GM23338 (cell line): ENCODE measurements at regions not wholly inside any gene's neighbourhood (a gene's known extent, or its start where the extent isn't known, plus 50 kb on each side); places are given as distances from the start of the nearest gene placed in this dataset.

ENCODE experiments used
- ATAC-seq: fragments of 200-7000 bp; cut with Tn5 transposase; 3 replicates; pipeline ENCODE4 v1.9.1; 2020
- DNase-seq: peaks from one replicate; pipeline ENCODE4 v3.0.0-alpha.2; 2015; ENCODE audit warnings: low spot score
- H2AFZ ChIP-seq: fragments of 200-600 bp; sonication (generic); 2 replicates; pipeline ENCODE4 v1.8.0; 2016; ENCODE audit warnings: antibody characterized with exemption, mild to moderate bottlenecking, moderate library complexity
- H3F3A ChIP-seq: fragments of 200-600 bp; sonication (generic); replicated peaks from 2 replicates; pipeline ENCODE4 v1.8.0; 2017; ENCODE audit warnings: antibody characterized with exemption, mixed run types, low read depth
- H3K27ac ChIP-seq: fragments of 200-600 bp; sonication (generic); 2 replicates; pipeline ENCODE4 v1.6.1; 2016; ENCODE audit warnings: low read depth
- H3K27me3 ChIP-seq: fragments of 200-600 bp; sonication (generic); 2 replicates; pipeline ENCODE4 v1.8.0; 2016; ENCODE audit warnings: mild to moderate bottlenecking, mixed run types, moderate library complexity; ENCODE audit not compliant: insufficient read depth
- H3K36me3 ChIP-seq: fragments of 200-600 bp; sonication (generic); 2 replicates; pipeline ENCODE4 v1.8.0; 2016; ENCODE audit warnings: mild to moderate bottlenecking; ENCODE audit not compliant: insufficient read depth
- H3K4me1 ChIP-seq: fragments of 200-600 bp; sonication (generic); 2 replicates; pipeline ENCODE4 v1.8.0; 2016; ENCODE audit warnings: mild to moderate bottlenecking, moderate library complexity; ENCODE audit not compliant: insufficient read depth
- H3K4me2 ChIP-seq: fragments of 200-600 bp; sonication (generic); 2 replicates; pipeline ENCODE4 v1.7.1; 2017; ENCODE audit warnings: mixed run types
- H3K4me3 ChIP-seq: fragments of 200-600 bp; sonication (generic); 2 replicates; pipeline ENCODE4 v1.6.1; 2016; ENCODE audit warnings: mixed run types
- H3K79me2 ChIP-seq: fragments of 200-600 bp; sonication (generic); replicated peaks from 2 replicates; pipeline ENCODE4 v1.8.0; 2017; ENCODE audit warnings: mild to moderate bottlenecking; ENCODE audit not compliant: insufficient read depth
- H3K9me2 ChIP-seq: fragments of 200-600 bp; sonication (generic); 2 replicates; pipeline ENCODE4 v1.8.0; 2017; ENCODE audit not compliant: insufficient read depth
- H4K20me1 ChIP-seq: fragments of 200-600 bp; sonication (generic); replicated peaks from 2 replicates; pipeline ENCODE4 v1.8.0; 2017; ENCODE audit warnings: mild to moderate bottlenecking; ENCODE audit not compliant: insufficient read depth
- H3K27ac Mint-ChIP-seq: 2 replicates; pipeline ENCODE4 v1.8.0; 2020; ENCODE audit warnings: inconsistent platforms, mild to moderate bottlenecking, moderate library complexity, mixed read lengths
- H3K27me3 Mint-ChIP-seq: 3 replicates; pipeline ENCODE4 v1.8.0; 2022; ENCODE audit warnings: low read depth, mild to moderate bottlenecking, moderate library complexity, mixed read lengths, inconsistent platforms; ENCODE audit not compliant: insufficient read depth, poor library complexity
- H3K36me3 Mint-ChIP-seq: 3 replicates; pipeline ENCODE4 v1.8.0; 2021; ENCODE audit warnings: low read depth, mild to moderate bottlenecking, inconsistent platforms, moderate library complexity, mixed read lengths
- H3K4me1 Mint-ChIP-seq: 3 replicates; pipeline ENCODE4 v1.8.0; 2020; ENCODE audit warnings: mild to moderate bottlenecking, inconsistent platforms, mixed read lengths
- H3K4me3 Mint-ChIP-seq: 3 replicates; pipeline ENCODE4 v1.8.0; 2021; ENCODE audit warnings: moderate library complexity, mild to moderate bottlenecking, inconsistent platforms, mixed read lengths
- H3K9me3 Mint-ChIP-seq: 3 replicates; pipeline ENCODE4 v1.8.0; 2020; ENCODE audit warnings: moderate library complexity, mild to moderate bottlenecking, inconsistent platforms, mixed read lengths
- CREB1 ChIP-seq: fragments of 250-450 bp; sonication (Bioruptor Pico); IDR thresholded peaks from 2 replicates; pipeline ENCODE4 v1.5.0; 2020; ENCODE audit warnings: low read depth, mild to moderate bottlenecking, moderate library complexity
- EZH2 ChIP-seq: fragments of 200-600 bp; sonication (generic); IDR thresholded peaks from one replicate; pipeline ENCODE4 v1.8.0; 2017; ENCODE audit warnings: antibody characterized with exemption, mild to moderate bottlenecking, low read depth; ENCODE audit not compliant: unreplicated experiment
- EZH2phosphoT487 ChIP-seq: fragments of 200-600 bp; sonication (generic); IDR thresholded peaks from one replicate; pipeline ENCODE4 v1.8.1; 2018; ENCODE audit warnings: antibody characterized with exemption; ENCODE audit not compliant: unreplicated experiment
- JUNB ChIP-seq: IDR thresholded peaks from one replicate; pipeline ENCODE4 v1.6.1; 2016; ENCODE audit warnings: antibody characterized with exemption; ENCODE audit not compliant: unreplicated experiment
- POLR2AphosphoS5 ChIP-seq: IDR thresholded peaks from 2 replicates; pipeline ENCODE4 v1.6.1; 2016; ENCODE audit warnings: antibody characterized with exemption, low read depth
- ZNF114 ChIP-seq: fragments of 250-450 bp; sonication (Bioruptor Pico); IDR thresholded peaks from 2 replicates; pipeline ENCODE4 v1.5.0; 2020; ENCODE audit warnings: mild to moderate bottlenecking, moderate library complexity
- ZNF331 ChIP-seq: fragments of 250-450 bp; sonication (Bioruptor Pico); IDR thresholded peaks from 2 replicates; pipeline ENCODE4 v1.5.0; 2020; ENCODE audit warnings: low read depth, mild to moderate bottlenecking, moderate library complexity
- ZNF462 ChIP-seq: fragments of 250-450 bp; sonication (Bioruptor Pico); IDR thresholded peaks from 2 replicates; pipeline ENCODE4 v1.5.0; 2020; ENCODE audit warnings: mild to moderate bottlenecking, moderate library complexity
- TF ChIP-seq, protein P1 (sequence below): IDR thresholded peaks from one replicate; pipeline ENCODE4 v1.6.1; 2018; ENCODE audit warnings: antibody characterized with exemption; ENCODE audit not compliant: unreplicated experiment
- TF ChIP-seq, protein P2 (sequence below): IDR thresholded peaks from 2 replicates; pipeline ENCODE4 v1.6.1; 2016; ENCODE audit warnings: antibody characterized with exemption

- Histone ChIP-seq H2AFZ (no peak overlapping the region), H3K4me1 (no peaks in the 10 kb centered on the region), H3K4me2 (no peak overlapping the region), H3F3A (no peaks in the 10 kb centered on the region), H3K27ac (no peak overlapping the region), H4K20me1 (no peaks in the 10 kb centered on the region), H3K36me3 (no peaks in the 10 kb centered on the region), H3K27me3 (no peaks in the 10 kb centered on the region), H3K9me2 (no peaks in the 10 kb centered on the region), H3K79me2 (no peaks in the 10 kb centered on the region), H3K4me3 (no peak overlapping the region)
- Mint-ChIP-seq H3K9me3 (no peaks in the 10 kb centered on the region), H3K4me3 (no peak overlapping the region), H3K36me3 (no peaks in the 10 kb centered on the region), H3K27me3 (no peaks in the 10 kb centered on the region), H3K27ac (no peak overlapping the region), H3K4me1 (no peaks in the 10 kb centered on the region)
- ATAC-seq (no peak), DNase-seq (no peak)
- TF ChIP-seq, protein P1, sequence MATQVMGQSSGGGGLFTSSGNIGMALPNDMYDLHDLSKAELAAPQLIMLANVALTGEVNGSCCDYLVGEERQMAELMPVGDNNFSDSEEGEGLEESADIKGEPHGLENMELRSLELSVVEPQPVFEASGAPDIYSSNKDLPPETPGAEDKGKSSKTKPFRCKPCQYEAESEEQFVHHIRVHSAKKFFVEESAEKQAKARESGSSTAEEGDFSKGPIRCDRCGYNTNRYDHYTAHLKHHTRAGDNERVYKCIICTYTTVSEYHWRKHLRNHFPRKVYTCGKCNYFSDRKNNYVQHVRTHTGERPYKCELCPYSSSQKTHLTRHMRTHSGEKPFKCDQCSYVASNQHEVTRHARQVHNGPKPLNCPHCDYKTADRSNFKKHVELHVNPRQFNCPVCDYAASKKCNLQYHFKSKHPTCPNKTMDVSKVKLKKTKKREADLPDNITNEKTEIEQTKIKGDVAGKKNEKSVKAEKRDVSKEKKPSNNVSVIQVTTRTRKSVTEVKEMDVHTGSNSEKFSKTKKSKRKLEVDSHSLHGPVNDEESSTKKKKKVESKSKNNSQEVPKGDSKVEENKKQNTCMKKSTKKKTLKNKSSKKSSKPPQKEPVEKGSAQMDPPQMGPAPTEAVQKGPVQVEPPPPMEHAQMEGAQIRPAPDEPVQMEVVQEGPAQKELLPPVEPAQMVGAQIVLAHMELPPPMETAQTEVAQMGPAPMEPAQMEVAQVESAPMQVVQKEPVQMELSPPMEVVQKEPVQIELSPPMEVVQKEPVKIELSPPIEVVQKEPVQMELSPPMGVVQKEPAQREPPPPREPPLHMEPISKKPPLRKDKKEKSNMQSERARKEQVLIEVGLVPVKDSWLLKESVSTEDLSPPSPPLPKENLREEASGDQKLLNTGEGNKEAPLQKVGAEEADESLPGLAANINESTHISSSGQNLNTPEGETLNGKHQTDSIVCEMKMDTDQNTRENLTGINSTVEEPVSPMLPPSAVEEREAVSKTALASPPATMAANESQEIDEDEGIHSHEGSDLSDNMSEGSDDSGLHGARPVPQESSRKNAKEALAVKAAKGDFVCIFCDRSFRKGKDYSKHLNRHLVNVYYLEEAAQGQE: no peak
- no peak for TF ChIP-seq EZH2
- TF ChIP-seq ZNF462: no peak
- no peak for TF ChIP-seq CREB1 (CRISPR knock-in tag)
- TF ChIP-seq POLR2AphosphoS5: no peak
- TF ChIP-seq, protein P2, sequence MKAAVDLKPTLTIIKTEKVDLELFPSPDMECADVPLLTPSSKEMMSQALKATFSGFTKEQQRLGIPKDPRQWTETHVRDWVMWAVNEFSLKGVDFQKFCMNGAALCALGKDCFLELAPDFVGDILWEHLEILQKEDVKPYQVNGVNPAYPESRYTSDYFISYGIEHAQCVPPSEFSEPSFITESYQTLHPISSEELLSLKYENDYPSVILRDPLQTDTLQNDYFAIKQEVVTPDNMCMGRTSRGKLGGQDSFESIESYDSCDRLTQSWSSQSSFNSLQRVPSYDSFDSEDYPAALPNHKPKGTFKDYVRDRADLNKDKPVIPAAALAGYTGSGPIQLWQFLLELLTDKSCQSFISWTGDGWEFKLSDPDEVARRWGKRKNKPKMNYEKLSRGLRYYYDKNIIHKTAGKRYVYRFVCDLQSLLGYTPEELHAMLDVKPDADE: no peak
- no peak for TF ChIP-seq JUNB
- no peak for TF ChIP-seq ZNF114
- no peak for TF ChIP-seq ZNF331 (CRISPR knock-in tag)
- TF ChIP-seq EZH2phosphoT487: no peak
Observed at GRCh38 chr3:163821841-163822240, 1256.5 kb downstream of the SI start.
